ENCODE measurements at regions not wholly inside any gene's neighbourhood (a gene's known extent, or its start where the extent isn't known, plus 50 kb on each side); places are given as distances from the start of the nearest gene placed in this dataset.

GRCh38 chr1:208766832-208767231, 522.6 kb upstream of the PLXNA2 start:
- TF ChIP-seq EZH2phosphoT487 (IDR thresholded peaks at IDR 0.05; ENCODE audit: borderline replicate concordance, low read depth, low read length) (no peak), CTCF (conservative IDR thresholded peaks at IDR 0.05; ENCODE audit: low read length) (no peak)
